HK-2 (cell line): ENCODE measurements at regions not wholly inside any gene's neighbourhood (a gene's known extent, or its start where the extent isn't known, plus 50 kb on each side); places are given as distances from the start of the nearest gene placed in this dataset.

Source experiments
- DNase-seq: peaks from one replicate; pipeline ENCODE4 v3.0.0-alpha.2; 2018; ENCODE audit not compliant: unreplicated experiment

DNA sequence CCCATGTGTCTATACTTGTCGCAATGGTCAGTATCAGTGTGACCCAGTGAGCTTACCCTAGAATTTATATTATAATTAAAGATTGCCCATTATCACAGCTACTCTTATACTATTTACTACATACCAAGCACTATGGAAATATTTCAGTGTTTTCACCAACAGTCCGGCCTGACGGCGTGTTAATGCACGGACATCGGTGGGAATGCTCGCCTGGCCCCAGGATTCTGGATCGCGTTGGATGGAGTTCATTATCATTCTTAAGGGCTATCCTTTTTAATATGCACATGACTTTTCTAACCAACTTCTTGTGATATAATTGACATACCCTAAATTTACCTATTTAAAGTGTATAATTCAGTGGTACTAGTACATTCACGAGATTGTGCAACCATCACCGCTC, 51.8 kb upstream of the AFDN start:
- DNase-seq, result no peak

DNA sequence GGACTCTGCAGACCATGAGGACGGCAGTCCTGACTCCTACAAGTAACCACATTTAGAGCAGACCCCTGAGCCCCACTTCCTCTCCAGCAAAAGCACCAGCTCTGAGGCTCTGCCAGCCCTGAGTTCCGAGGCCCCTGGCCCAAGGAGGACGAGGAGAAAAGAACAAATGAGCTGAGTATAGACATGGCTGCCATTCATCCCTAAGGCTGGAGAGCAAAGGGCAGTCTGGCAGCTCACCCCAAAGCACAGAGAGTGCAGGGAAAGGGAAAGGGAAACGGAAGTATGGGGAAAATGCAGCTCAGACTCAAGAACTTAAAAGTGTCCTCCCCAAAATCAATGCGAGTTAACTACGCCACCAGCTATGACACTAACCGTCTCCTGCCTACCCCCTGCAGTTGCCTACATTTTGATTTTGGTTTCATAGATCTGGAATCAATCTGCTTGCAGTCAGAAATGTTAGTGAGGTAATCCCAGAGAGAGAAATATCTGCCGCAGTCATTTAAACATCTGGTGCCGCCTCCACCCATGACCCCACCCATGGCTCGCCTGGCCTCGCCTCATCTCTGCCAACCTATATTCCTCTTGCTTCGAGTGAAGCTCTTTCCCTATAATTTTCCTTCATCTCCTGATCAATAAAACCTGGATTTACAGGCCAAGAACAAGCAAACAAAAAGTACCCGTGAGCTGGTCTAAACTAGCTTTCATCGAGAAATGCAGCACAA, 49.6 kb upstream of the AFDN start:
- no peak for DNase-seq
